GM23248 (cell line): ENCODE measurements at regions not wholly inside any gene's neighbourhood (a gene's known extent, or its start where the extent isn't known, plus 50 kb on each side); places are given as distances from the start of the nearest gene placed in this dataset.

ENCODE experiments used
- DNase-seq: peaks from one replicate; pipeline ENCODE4 v3.0.0-alpha.2; 2015
- H2AFZ ChIP-seq: fragments of 200-600 bp; sonication (generic); 2 replicates; pipeline ENCODE4 v1.6.1; 2016; ENCODE audit warnings: antibody characterized with exemption
- H3F3A ChIP-seq: fragments of 200-600 bp; sonication (generic); 2 replicates; pipeline ENCODE4 v1.6.1; 2016; ENCODE audit warnings: mild to moderate bottlenecking, antibody characterized with exemption, mixed run types; ENCODE audit not compliant: insufficient read depth
- H3K27ac ChIP-seq: fragments of 200-600 bp; sonication (generic); 2 replicates; pipeline ENCODE4 v1.5.1; 2016; ENCODE audit warnings: mild to moderate bottlenecking
- H3K27me3 ChIP-seq: fragments of 200-600 bp; sonication (generic); replicated peaks from 2 replicates; pipeline ENCODE4 v1.6.1; 2016; ENCODE audit warnings: mild to moderate bottlenecking; ENCODE audit not compliant: insufficient read depth
- H3K36me3 ChIP-seq: fragments of 200-600 bp; sonication (generic); 2 replicates; pipeline ENCODE4 v1.6.1; 2016; ENCODE audit warnings: low read depth, mild to moderate bottlenecking
- H3K4me1 ChIP-seq: fragments of 200-600 bp; sonication (generic); 2 replicates; pipeline ENCODE4 v1.6.1; 2016; ENCODE audit warnings: mild to moderate bottlenecking; ENCODE audit not compliant: insufficient read depth
- H3K4me2 ChIP-seq: fragments of 200-600 bp; sonication (generic); one replicate; pipeline ENCODE4 v1.6.1; 2016; ENCODE audit warnings: mild to moderate bottlenecking; ENCODE audit not compliant: unreplicated experiment
- H3K4me3 ChIP-seq: fragments of 200-600 bp; sonication (generic); 2 replicates; pipeline ENCODE4 v1.5.1; 2016; ENCODE audit warnings: mild to moderate bottlenecking
- H3K79me2 ChIP-seq: fragments of 200-600 bp; sonication (generic); 2 replicates; pipeline ENCODE4 v1.6.1; 2016; ENCODE audit warnings: mild to moderate bottlenecking; ENCODE audit not compliant: insufficient read depth
- H3K9ac ChIP-seq: fragments of 200-600 bp; sonication (generic); 2 replicates; pipeline ENCODE4 v1.6.1; 2016; ENCODE audit warnings: mild to moderate bottlenecking
- H3K9me2 ChIP-seq: fragments of 200-600 bp; sonication (generic); 2 replicates; pipeline ENCODE4 v1.6.1; 2016; ENCODE audit warnings: mixed run types, mild to moderate bottlenecking, moderate library complexity; ENCODE audit not compliant: insufficient read depth
- H3K9me3 ChIP-seq: fragments of 200-600 bp; sonication (generic); one replicate; pipeline ENCODE4 v1.6.1; 2017; ENCODE audit warnings: low read depth
- H4K20me1 ChIP-seq: fragments of 200-600 bp; sonication (generic); 2 replicates; pipeline ENCODE4 v1.6.0; 2016; ENCODE audit not compliant: insufficient read depth
- EZH2 ChIP-seq: fragments of 200-600 bp; sonication (generic); IDR thresholded peaks from 2 replicates; pipeline ENCODE4 v1.6.1; 2018; ENCODE audit warnings: antibody characterized with exemption, mild to moderate bottlenecking; ENCODE audit not compliant: insufficient read depth, poor library complexity, severe bottlenecking
- EZH2phosphoT487 ChIP-seq: fragments of 200-600 bp; sonication (generic); IDR thresholded peaks from 2 replicates; pipeline ENCODE4 v1.6.1; 2018; ENCODE audit warnings: antibody characterized with exemption, moderate library complexity, mild to moderate bottlenecking, low read depth; ENCODE audit not compliant: insufficient read depth
- WGBS, 2 experiments: methylation state at CpG; one replicate each; pipeline ENCODE4 v1.1.6; 2015 to 2017; ENCODE audit warnings: low lambda C conversion rate in 2 of 2, low coverage in 1 of 2; ENCODE audit errors: missing lambda C conversion rate in 2 of 2; 5-methylcytosine and 5-hydroxymethylcytosine counted together
- in situ Hi-C: fragments of 300-500 bp; cut with MboI; formaldehyde crosslinking; loops from 2 replicates; pipeline ENCODE4 v1.15.0; 2020

GRCh38 chr2:147137711-147138110 is 707.1 kb upstream of the ACVR2A start:
- WGBS, 2 experiments: 65 to 74% methylated on average over 3 of the region's 3 CpGs
- no peaks in the 10 kb centered on the region for H3F3A ChIP-seq
- H3K27me3 ChIP-seq: no peaks in the 10 kb centered on the region
- H4K20me1 ChIP-seq: no peaks in the 10 kb centered on the region
- H3K9me2 ChIP-seq: no peaks in the 10 kb centered on the region
- H3K79me2 ChIP-seq: no peaks in the 10 kb centered on the region
- no peaks in the 10 kb centered on the region for H3K9me3 ChIP-seq
- no peak overlapping the region for H3K4me2 ChIP-seq
- no peak overlapping the region for H3K9ac ChIP-seq
- no peak overlapping the region for H3K27ac ChIP-seq
- DNase-seq: no peak
- H3K4me1 ChIP-seq: no peaks in the 10 kb centered on the region
- no peaks in the 10 kb centered on the region for H3K36me3 ChIP-seq
- H2AFZ ChIP-seq: no peak overlapping the region
- TF ChIP-seq EZH2 (no peak), EZH2phosphoT487 (no peak)
- H3K4me3 ChIP-seq: no peak overlapping the region
- in situ Hi-C loops: no loop called here

- Histone ChIP-seq H3K9ac (no peak overlapping the region), H2AFZ (no peak overlapping the region), H3K27ac (no peak overlapping the region), H3K36me3 (no peaks in the 10 kb centered on the region), H3K4me3 (no peak overlapping the region), H3K79me2 (no peaks in the 10 kb centered on the region), H4K20me1 (no peaks in the 10 kb centered on the region), H3K4me2 (no peak overlapping the region), H3F3A (no peaks in the 10 kb centered on the region), H3K9me3 (no peaks in the 10 kb centered on the region), H3K4me1 (no peaks in the 10 kb centered on the region), H3K27me3 (no peaks in the 10 kb centered on the region), H3K9me2 (no peaks in the 10 kb centered on the region)
- no peak for TF ChIP-seq EZH2phosphoT487
- no peak for TF ChIP-seq EZH2
- in situ Hi-C loops: no loop called here
- no peak for DNase-seq
- WGBS, 2 experiments: 30% methylated on average over 5 of the region's 5 CpGs
Measured at GRCh38 chr2:147135376-147135775, 709.5 kb upstream of the ACVR2A start.

- no peaks in the 10 kb centered on the region for H4K20me1 ChIP-seq
- TF ChIP-seq EZH2phosphoT487 (no peak), EZH2 (no peak)
- no peak for DNase-seq
Measured at GRCh38 chr2:147133286-147133908, 711.4 kb upstream of the ACVR2A start.

GRCh38 chr2:147125145-147125544 is 719.7 kb upstream of the ACVR2A start:
- H3K9me2 ChIP-seq: no peaks in the 10 kb centered on the region
- no peak overlapping the region for H3K27ac ChIP-seq
- no peak overlapping the region for H3K4me3 ChIP-seq
- no peaks in the 10 kb centered on the region for H3F3A ChIP-seq
- H3K9ac ChIP-seq: no peak overlapping the region
- DNase-seq: no peak
- no peak overlapping the region for H2AFZ ChIP-seq
- H3K9me3 ChIP-seq: no peaks in the 10 kb centered on the region
- no peaks in the 10 kb centered on the region for H3K4me1 ChIP-seq
- H3K27me3 ChIP-seq: no peaks in the 10 kb centered on the region
- H3K4me2 ChIP-seq: no peak overlapping the region
- WGBS, 2 experiments: 31 to 45% methylated on average over 2 of the region's 2 CpGs
- no peaks in the 10 kb centered on the region for H3K36me3 ChIP-seq
- no peaks in the 10 kb centered on the region for H3K79me2 ChIP-seq
- in situ Hi-C loops: no loop called here
- TF ChIP-seq EZH2phosphoT487 (no peak), EZH2 (no peak)
- H4K20me1 ChIP-seq: no peaks in the 10 kb centered on the region

More at GRCh38 chr2:147133286-147133908, 711.4 kb upstream of the ACVR2A start:
- H3K79me2 ChIP-seq: no peaks in the 10 kb centered on the region
- H3K36me3 ChIP-seq: no peaks in the 10 kb centered on the region
- H3K9me3 ChIP-seq: no peaks in the 10 kb centered on the region
- no peak overlapping the region for H2AFZ ChIP-seq
- H3K4me1 ChIP-seq: no peaks in the 10 kb centered on the region
- no peaks in the 10 kb centered on the region for H3F3A ChIP-seq
- H3K27me3 ChIP-seq: no peaks in the 10 kb centered on the region
- H3K4me2 ChIP-seq: no peak overlapping the region
- H3K9ac ChIP-seq: no peak overlapping the region
- no peak overlapping the region for H3K27ac ChIP-seq
- in situ Hi-C loops: no loop called here
- WGBS, 2 experiments: 57 to 62% methylated on average over 4 of the region's 4 CpGs
- no peak overlapping the region for H3K4me3 ChIP-seq
- H3K9me2 ChIP-seq: no peaks in the 10 kb centered on the region

GRCh38 chr2:147122944-147123343 is 721.9 kb upstream of the ACVR2A start:
- H3K9me2 ChIP-seq: no peaks in the 10 kb centered on the region
- 48 to 50% methylated on average over 3 of the region's 3 CpGs for WGBS, 2 experiments
- in situ Hi-C loops: no loop called here

More at GRCh38 chr2:147122944-147123343, 721.9 kb upstream of the ACVR2A start:
- no peaks in the 10 kb centered on the region for H3F3A ChIP-seq
- no peaks in the 10 kb centered on the region for H3K27me3 ChIP-seq
- H3K9me3 ChIP-seq: no peaks in the 10 kb centered on the region
- no peaks in the 10 kb centered on the region for H3K79me2 ChIP-seq
- no peak for DNase-seq
- TF ChIP-seq EZH2phosphoT487 (no peak), EZH2 (no peak)
- H3K27ac ChIP-seq: no peak overlapping the region
- no peak overlapping the region for H3K4me3 ChIP-seq
- H3K4me1 ChIP-seq: no peaks in the 10 kb centered on the region
- H4K20me1 ChIP-seq: no peaks in the 10 kb centered on the region
- H2AFZ ChIP-seq: no peak overlapping the region
- H3K4me2 ChIP-seq: no peak overlapping the region
- no peak overlapping the region for H3K9ac ChIP-seq
- no peaks in the 10 kb centered on the region for H3K36me3 ChIP-seq
